ENCODE measurements at regions not wholly inside any gene's neighbourhood (a gene's known extent, or its start where the extent isn't known, plus 50 kb on each side); places are given as distances from the start of the nearest gene placed in this dataset.
A peak's percentile ranks its signal among the peaks of the same experiment; 100 is the strongest.

DNA sequence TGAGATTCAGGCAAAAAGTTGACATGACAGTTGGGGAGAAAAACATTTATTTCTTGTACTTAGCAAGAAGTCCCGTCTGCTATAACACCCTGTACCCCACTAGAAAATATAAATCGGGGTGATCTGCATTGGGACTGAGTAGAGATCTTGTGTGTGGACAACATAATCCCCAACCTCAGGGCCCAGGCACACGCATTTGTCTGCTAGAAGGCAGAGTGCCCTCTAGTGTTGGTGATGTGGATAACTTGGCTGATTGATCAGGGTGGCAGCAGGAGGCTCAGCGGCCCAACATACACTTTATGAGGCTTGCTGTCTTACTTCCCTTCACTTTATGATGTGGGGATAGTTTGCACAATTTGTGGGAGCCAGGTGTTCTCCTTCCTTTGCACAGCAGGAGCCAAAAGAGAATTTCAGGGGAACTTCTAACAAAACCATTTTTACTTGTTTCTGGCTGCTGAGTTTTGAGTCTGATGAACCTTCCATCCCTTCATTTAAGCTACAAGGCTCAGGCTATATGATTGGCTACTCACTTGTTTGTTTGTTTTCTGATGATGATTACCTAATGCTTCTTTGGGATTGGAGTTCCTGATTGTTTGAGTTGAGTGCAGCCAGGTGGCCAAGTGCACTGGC is 263.2 kb downstream of the DMAC1 start:
- TF ChIP-seq, protein P1, sequence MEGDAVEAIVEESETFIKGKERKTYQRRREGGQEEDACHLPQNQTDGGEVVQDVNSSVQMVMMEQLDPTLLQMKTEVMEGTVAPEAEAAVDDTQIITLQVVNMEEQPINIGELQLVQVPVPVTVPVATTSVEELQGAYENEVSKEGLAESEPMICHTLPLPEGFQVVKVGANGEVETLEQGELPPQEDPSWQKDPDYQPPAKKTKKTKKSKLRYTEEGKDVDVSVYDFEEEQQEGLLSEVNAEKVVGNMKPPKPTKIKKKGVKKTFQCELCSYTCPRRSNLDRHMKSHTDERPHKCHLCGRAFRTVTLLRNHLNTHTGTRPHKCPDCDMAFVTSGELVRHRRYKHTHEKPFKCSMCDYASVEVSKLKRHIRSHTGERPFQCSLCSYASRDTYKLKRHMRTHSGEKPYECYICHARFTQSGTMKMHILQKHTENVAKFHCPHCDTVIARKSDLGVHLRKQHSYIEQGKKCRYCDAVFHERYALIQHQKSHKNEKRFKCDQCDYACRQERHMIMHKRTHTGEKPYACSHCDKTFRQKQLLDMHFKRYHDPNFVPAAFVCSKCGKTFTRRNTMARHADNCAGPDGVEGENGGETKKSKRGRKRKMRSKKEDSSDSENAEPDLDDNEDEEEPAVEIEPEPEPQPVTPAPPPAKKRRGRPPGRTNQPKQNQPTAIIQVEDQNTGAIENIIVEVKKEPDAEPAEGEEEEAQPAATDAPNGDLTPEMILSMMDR (IDR thresholded peaks at IDR 0.05), result peak; percentile 55 to 75 (median 66)
- no peak for TF ChIP-seq POLR2A (IDR thresholded peaks at IDR 0.05)

Measured in heart left ventricle (tissue), 13 donors.